ENCODE measurements at regions not wholly inside any gene's neighbourhood (a gene's known extent, or its start where the extent isn't known, plus 50 kb on each side); places are given as distances from the start of the nearest gene placed in this dataset.
A peak's percentile ranks its signal among the peaks of the same experiment; 100 is the strongest.

DNA sequence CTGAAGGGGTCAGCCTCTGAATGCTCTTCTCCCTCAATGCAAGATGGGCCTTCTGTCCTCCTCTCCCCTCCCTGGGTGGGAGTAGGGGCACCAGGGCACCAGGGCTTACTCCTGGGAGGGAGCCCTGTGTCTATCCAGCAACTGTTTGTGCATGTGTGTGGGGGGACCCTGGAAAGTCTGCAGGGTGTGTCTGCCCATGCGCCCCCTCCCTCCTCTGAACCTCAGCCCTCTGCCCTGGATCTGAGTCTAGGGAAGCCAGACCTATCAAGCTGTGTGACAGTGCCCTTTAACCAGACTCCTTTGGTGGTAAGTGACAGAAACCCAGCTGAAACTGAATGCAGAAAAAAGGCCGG is 213.3 kb upstream of the ZNF536 start:
- Histone ChIP-seq H3K27ac (no peak overlapping the region), H3K4me3 (no peak overlapping the region), H3K27me3 (no peaks in the 10 kb centered on the region), H3K9me3 (no peaks in the 10 kb centered on the region), H3K4me1 (no peaks in the 10 kb centered on the region), H3K36me3 (no peaks in the 10 kb centered on the region)
- intact Hi-C loops (cut with DNase I) = no loop called here
- DNase-seq (ENCODE audit: extremely low spot score in 2 of 2) = peak; percentile 29 to 43
- TF ChIP-seq CTCF (IDR thresholded peaks at IDR 0.05) (no peak), POLR2AphosphoS5 (IDR thresholded peaks at IDR 0.05; ENCODE audit: insufficient read depth in 1 of 2, low read depth in 1 of 2) (no peak), POLR2A (IDR thresholded peaks at IDR 0.05) (no peak)

DNA sequence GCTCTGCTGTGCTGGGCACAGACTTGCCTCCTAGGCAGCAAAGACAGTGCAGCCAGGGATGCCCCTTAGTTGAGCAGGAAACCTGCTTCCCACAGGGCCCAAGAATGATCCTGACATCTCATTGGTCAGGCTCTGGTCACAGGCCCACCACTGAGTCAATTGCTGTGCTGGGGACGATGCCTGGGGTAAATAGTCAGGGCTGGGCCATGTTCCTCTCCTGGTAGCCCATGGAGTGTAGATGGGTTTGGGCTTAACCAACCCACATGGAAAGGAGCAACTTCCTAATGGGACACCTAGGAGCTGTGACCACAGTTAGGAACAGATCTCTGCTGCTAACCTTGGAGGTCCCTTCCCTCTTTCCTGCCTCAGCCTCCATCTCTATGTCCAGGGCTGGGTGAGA is 212.5 kb upstream of the ZNF536 start:
- Histone ChIP-seq H3K4me3 (no peak overlapping the region), H3K27me3 (no peaks in the 10 kb centered on the region), H3K27ac (no peak overlapping the region), H3K4me1 (no peaks in the 10 kb centered on the region), H3K36me3 (no peaks in the 10 kb centered on the region), H3K9me3 (no peaks in the 10 kb centered on the region)
- peak; percentile 60 to 64 for DNase-seq (ENCODE audit: extremely low spot score in 2 of 2)
- TF ChIP-seq POLR2A (IDR thresholded peaks at IDR 0.05) = no peak
- TF ChIP-seq CTCF (IDR thresholded peaks at IDR 0.05) = no peak
- TF ChIP-seq POLR2AphosphoS5 (IDR thresholded peaks at IDR 0.05; ENCODE audit: insufficient read depth in 1 of 2, low read depth in 1 of 2) = no peak
- intact Hi-C loops (cut with DNase I) = no loop called here

DNA sequence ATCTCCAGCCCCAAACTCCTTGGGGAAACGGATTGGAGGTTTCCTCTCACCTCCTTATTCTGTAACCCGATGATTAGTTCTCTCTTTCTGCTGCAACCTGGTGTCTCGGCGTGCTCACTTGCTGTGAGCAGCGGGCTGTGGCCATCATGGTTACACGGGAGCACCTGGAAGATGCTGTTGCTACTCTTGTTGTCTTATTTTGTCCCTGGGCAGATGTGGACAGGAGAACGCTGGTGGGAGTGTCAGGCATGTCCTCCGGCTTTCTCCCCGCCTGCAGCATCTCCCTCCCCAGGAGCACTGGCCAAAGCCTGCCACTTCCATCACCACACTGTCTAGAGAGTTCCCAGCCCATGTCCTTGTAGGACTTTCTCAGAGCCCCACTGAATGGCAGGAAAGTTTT is 211.8 kb upstream of the ZNF536 start:
- no peaks in the 10 kb centered on the region for H3K4me1 ChIP-seq
- intact Hi-C loops (cut with DNase I) = no loop called here
- peak; percentile 49 to 67 for DNase-seq (ENCODE audit: extremely low spot score in 2 of 2)
- H3K27me3 ChIP-seq = no peaks in the 10 kb centered on the region
- no peak overlapping the region for H3K4me3 ChIP-seq
- H3K27ac ChIP-seq = no peak overlapping the region
- no peaks in the 10 kb centered on the region for H3K9me3 ChIP-seq
- TF ChIP-seq POLR2A (IDR thresholded peaks at IDR 0.05) (no peak), POLR2AphosphoS5 (IDR thresholded peaks at IDR 0.05; ENCODE audit: insufficient read depth in 1 of 2, low read depth in 1 of 2) (no peak), CTCF (IDR thresholded peaks at IDR 0.05) (no peak)
- H3K36me3 ChIP-seq = no peaks in the 10 kb centered on the region

DNA sequence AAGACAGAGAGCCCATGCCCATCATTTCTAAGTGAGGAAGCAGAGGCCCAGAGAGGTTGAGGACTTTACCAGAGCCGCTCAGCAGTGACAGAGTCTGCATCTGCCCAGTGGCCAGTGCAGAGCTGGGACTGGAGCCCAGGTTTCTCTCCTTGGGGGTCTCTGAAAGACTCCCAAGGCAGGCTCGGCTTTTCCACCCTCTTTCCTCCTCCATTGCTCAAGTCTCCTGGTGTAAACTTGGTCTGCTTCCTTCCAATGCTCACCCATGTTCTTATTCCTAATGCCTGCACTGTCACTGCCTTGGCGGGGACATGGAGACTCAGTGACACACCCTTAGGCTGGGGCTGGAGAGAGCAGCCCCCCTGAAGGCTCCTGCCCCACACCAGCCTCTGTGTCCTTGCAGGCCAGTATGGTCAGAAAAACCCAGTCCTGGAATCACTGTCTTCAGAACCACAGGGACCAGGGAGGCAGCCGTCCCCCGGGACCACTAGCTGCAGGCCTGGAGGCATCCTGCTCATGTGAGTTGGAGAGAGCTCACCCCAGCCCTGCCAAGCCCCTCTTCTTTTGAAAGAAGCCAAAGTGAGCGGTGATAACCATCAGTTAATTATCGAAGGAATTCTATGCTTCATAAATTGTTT is 211.0 kb upstream of the ZNF536 start:
- DNase-seq (ENCODE audit: extremely low spot score in 2 of 2) = peak; percentile 60 to 61
- no peaks in the 10 kb centered on the region for H3K36me3 ChIP-seq

More for the DNA sequence above, 211.0 kb upstream of the ZNF536 start:
- Histone ChIP-seq H3K4me3 (no peak overlapping the region), H3K27ac (no peak overlapping the region), H3K27me3 (no peaks in the 10 kb centered on the region), H3K9me3 (no peaks in the 10 kb centered on the region), H3K4me1 (no peaks in the 10 kb centered on the region)
- TF ChIP-seq CTCF (IDR thresholded peaks at IDR 0.05) (no peak), POLR2AphosphoS5 (IDR thresholded peaks at IDR 0.05; ENCODE audit: insufficient read depth in 1 of 2, low read depth in 1 of 2) (no peak), POLR2A (IDR thresholded peaks at IDR 0.05) (no peak)
- intact Hi-C loops (cut with DNase I) = no loop called here
